HCT116 (cell line): ENCODE measurements at regions not wholly inside any gene's neighbourhood (a gene's known extent, or its start where the extent isn't known, plus 50 kb on each side); places are given as distances from the start of the nearest gene placed in this dataset.

Experiments used
- ATAC-seq: fragments of 200-7000 bp; cut with Tn5 transposase; 2 replicates; pipeline ENCODE4 v1.9.1; 2020; ENCODE audit warnings: mild to moderate bottlenecking, moderate library complexity
- BruUV-seq: library from RNA; stranded (reverse); fragments of 400-500 nt; replicated peaks from 2 replicates; lab custom pipeline; 2021; lab: Mats Ljungman, UMichigan
- CTCF ChIA-PET: fragments of 300-600 bp; sonication (Branson Sonifier 250); formaldehyde crosslinking; loops from one replicate; lab custom pipeline; 2021; ENCODE audit warnings: antibody characterized with exemption; lab: Charles Lee
- POLR2A ChIA-PET: fragments of 300-600, 350-600 bp; sonication (Branson Sonifier 250); formaldehyde crosslinking; loops from one replicate; lab custom pipeline; 2021; ENCODE audit warnings: antibody characterized with exemption; lab: Charles Lee
- RAD21 ChIA-PET, 2 experiments: fragments of 300-600 bp; sonication (Branson Sonifier 250); formaldehyde crosslinking; loops; one replicate each; lab custom pipeline; 2023; ENCODE audit warnings: low total read pairs in 2 of 2; ENCODE audit not compliant: uncharacterized antibody in 2 of 2, unreplicated experiment in 2 of 2, low non-redundant PET in 1 of 2; lab: Charles Lee
- DNase-seq: peaks from one replicate; pipeline ENCODE4 v3.0.0-alpha.2; 2010; ENCODE audit warnings: low read depth, low spot score
- H2AFZ ChIP-seq: fragments of 200-600 bp; shearing (Covaris generic), sonication (generic); 2 replicates; pipeline ENCODE4 v1.6.1; 2017; ENCODE audit warnings: low read depth, mixed run types, mixed read lengths, antibody characterized with exemption, low read length; ENCODE audit not compliant: poor library complexity, severe bottlenecking
- H3K27ac ChIP-seq: 2 replicates; pipeline ENCODE4 v1.5.1; 2012; ENCODE audit warnings: low read depth, low read length
- H3K27me3 ChIP-seq: fragments of 200-600 bp; sonication (generic); 2 replicates; pipeline ENCODE4 v1.6.1; 2016; ENCODE audit warnings: mixed run types, low read length, mixed read lengths; ENCODE audit not compliant: insufficient read depth
- H3K36me3 ChIP-seq, 2 experiments: fragments of 200-500 bp in 1 of 2; fragments of 200-600 bp in 1 of 2; sonication (Bioruptor generic) in 1 of 2; sonication (generic) in 1 of 2; 2 replicates each; pipeline versions ENCODE4 v1.5.1 to v1.6.1; 2014 to 2016; ENCODE audit warnings: low read length in 2 of 2, inconsistent platforms in 1 of 2, mixed read lengths in 1 of 2, mixed run types in 1 of 2; ENCODE audit not compliant: insufficient read depth in 2 of 2, control insufficient read depth in 1 of 2
- H3K4me1 ChIP-seq, 2 experiments: fragments of 200-600 bp in 1 of 2; sonication (generic) in 1 of 2; 2 replicates each; pipeline versions ENCODE4 v1.5.1 to v1.6.1; 2012 to 2017; ENCODE audit warnings: low read length in 2 of 2, inconsistent platforms in 1 of 2, mild to moderate bottlenecking in 1 of 2, mixed read lengths in 1 of 2, mixed run types in 1 of 2, moderate library complexity in 1 of 2; ENCODE audit not compliant: insufficient read depth in 2 of 2, control insufficient read depth in 1 of 2
- H3K4me2 ChIP-seq: fragments of 200-600 bp; sonication (generic); 2 replicates; pipeline ENCODE4 v1.6.1; 2017; ENCODE audit warnings: mixed run types, low read length, mixed read lengths
- H3K4me3 ChIP-seq, 2 experiments: fragments of 200-600 bp in 1 of 2; sonication (generic) in 1 of 2; replicated peaks in 1 of 2; 2 replicates each; pipeline ENCODE4 v1.5.1; 2011 to 2016; ENCODE audit warnings: low read length in 2 of 2, control low read depth in 1 of 2, low read depth in 1 of 2, mild to moderate bottlenecking in 1 of 2, mixed read lengths in 1 of 2, mixed run types in 1 of 2
- H3K79me2 ChIP-seq: fragments of 200-600 bp; sonication (generic); 2 replicates; pipeline ENCODE4 v1.6.1; 2017; ENCODE audit warnings: mild to moderate bottlenecking, mixed run types, low read length, moderate library complexity, mixed read lengths; ENCODE audit not compliant: insufficient read depth
- H3K9ac ChIP-seq: fragments of 200-600 bp; sonication (generic); 2 replicates; pipeline ENCODE4 v1.6.1; 2016; ENCODE audit warnings: low read length, mixed read lengths
- H3K9me2 ChIP-seq: fragments of 200-600 bp; sonication (generic), shearing (Covaris generic); 2 replicates; pipeline ENCODE4 v1.6.1; 2017; ENCODE audit warnings: mixed run types, mild to moderate bottlenecking, moderate library complexity; ENCODE audit not compliant: insufficient read depth
- H3K9me3 ChIP-seq, 2 experiments: fragments of 200-500 bp in 1 of 2; fragments of 200-600 bp in 1 of 2; sonication (Bioruptor generic) in 1 of 2; sonication (generic) in 1 of 2; 2 replicates each; pipeline ENCODE4 v1.6.1; 2014 to 2017; ENCODE audit warnings: low read length in 2 of 2, mixed read lengths in 2 of 2, inconsistent platforms in 1 of 2, low read depth in 1 of 2, mild to moderate bottlenecking in 1 of 2, mixed run types in 1 of 2, moderate library complexity in 1 of 2; ENCODE audit not compliant: control insufficient read depth in 1 of 2, insufficient read depth in 1 of 2
- H4K20me1 ChIP-seq: fragments of 200-600 bp; sonication (generic), shearing (Covaris generic); 2 replicates; pipeline ENCODE4 v1.6.1; 2017; ENCODE audit warnings: mixed run types, mild to moderate bottlenecking, moderate library complexity; ENCODE audit not compliant: insufficient read depth
- ATF3 ChIP-seq: IDR thresholded peaks from 2 replicates; pipeline ENCODE4 v1.6.1; 2012
- CTCF ChIP-seq, 3 experiments: fragments of 200-600 bp in 1 of 3; sonication (generic) in 1 of 3; IDR thresholded peaks in 2 of 3; conservative IDR thresholded peaks in 1 of 3; 2 replicates each; pipeline ENCODE4 v1.5.1; 2012 to 2017; ENCODE audit warnings: low read depth in 2 of 3, low read length in 2 of 3, antibody characterized with exemption in 1 of 3, borderline replicate concordance in 1 of 3, control low read depth in 1 of 3, mild to moderate bottlenecking in 1 of 3, mixed read lengths in 1 of 3, mixed run types in 1 of 3, moderate library complexity in 1 of 3; ENCODE audit not compliant: insufficient read depth in 1 of 3
- EGR1 ChIP-seq: IDR thresholded peaks from 2 replicates; pipeline ENCODE4 v1.6.1; 2012; ENCODE audit warnings: low read depth
- ELF1 ChIP-seq: IDR thresholded peaks from 2 replicates; pipeline ENCODE4 v1.6.1; 2012; ENCODE audit warnings: low read depth, borderline replicate concordance
- EZH2 ChIP-seq: fragments of 200-600 bp; sonication (generic); IDR thresholded peaks from 2 replicates; pipeline ENCODE4 v1.6.1; 2017; ENCODE audit warnings: antibody characterized with exemption, mixed run types
- EZH2phosphoT487 ChIP-seq: fragments of 200-600 bp; IDR thresholded peaks from 2 replicates; pipeline ENCODE4 v1.6.1; 2018; ENCODE audit warnings: antibody characterized with exemption, borderline replicate concordance
- FOSL1 ChIP-seq: IDR thresholded peaks from 2 replicates; pipeline ENCODE4 v1.6.1; 2012; ENCODE audit warnings: low read depth
- JUND ChIP-seq: IDR thresholded peaks from 2 replicates; pipeline ENCODE4 v1.6.1; 2012
- POLR2A ChIP-seq: IDR thresholded peaks from 2 replicates; pipeline ENCODE4 v1.7.0; 2011; ENCODE audit warnings: borderline replicate concordance; ENCODE audit not compliant: insufficient read depth, insufficient read length; ENCODE audit errors: extremely low read depth
- POLR2AphosphoS5 ChIP-seq: IDR thresholded peaks from 2 replicates; pipeline ENCODE4 v1.6.1; 2011; ENCODE audit warnings: mild to moderate bottlenecking, low read depth, low read length, moderate library complexity
- RAD21 ChIP-seq: IDR thresholded peaks from 2 replicates; pipeline ENCODE4 v1.6.1; 2012; ENCODE audit warnings: low read depth, mild to moderate bottlenecking
- REST ChIP-seq: IDR thresholded peaks from 2 replicates; pipeline ENCODE4 v1.6.1; 2012; ENCODE audit warnings: low read depth
- SIN3A ChIP-seq: IDR thresholded peaks from 2 replicates; pipeline ENCODE4 v1.6.1; 2012; ENCODE audit warnings: low read depth
- TCF7L2 ChIP-seq: IDR thresholded peaks from 2 replicates; pipeline ENCODE4 v1.7.0; 2011; ENCODE audit warnings: borderline replicate concordance, inconsistent platforms; ENCODE audit not compliant: insufficient read depth, insufficient read length; ENCODE audit errors: extremely low read depth
- YY1 ChIP-seq: IDR thresholded peaks from 2 replicates; pipeline ENCODE4 v1.6.1; 2011; ENCODE audit warnings: low read length, low read depth, moderate library complexity, mild to moderate bottlenecking; ENCODE audit not compliant: insufficient replicate concordance; ENCODE audit errors: extremely low read depth
- ZFX ChIP-seq: fragments of 450-650 bp; IDR thresholded peaks from 2 replicates; pipeline ENCODE4 v1.6.1; 2017
- intact Hi-C: fragments of 100-400 bp; cut with micrococcal nuclease; formaldehyde crosslinking; loops from 2 replicates; pipeline ENCODE4 v1.10.0; 2022

- CTCF ChIA-PET: no interaction called here
- POLR2A ChIA-PET: no interaction called here
- Histone ChIP-seq H3K79me2 (no peaks in the 10 kb centered on the region), H3K9me3 (no peaks in the 10 kb centered on the region), H3K4me3 (no peak overlapping the region), H3K9ac (no peak overlapping the region), H3K27ac (peak overlapping the region; percentile 35; the same call in 1 of the 2 replicates), H3K9me2 (no peaks in the 10 kb centered on the region), H3K36me3 (no peaks in the 10 kb centered on the region), H4K20me1 (no peaks in the 10 kb centered on the region), H3K4me1 (peaks cover 11 to 13% of the 10 kb centered on the region in 2 experiments; a peak in 3 of 4 replicates), H2AFZ (no peak overlapping the region), H3K27me3 (no peaks in the 10 kb centered on the region), H3K4me2 (0 out of 2 replicates have a peak overlapping the region, but pooled peaks have one; percentile 9)
- ATAC-seq (peak; percentile 88), DNase-seq (no peak)
- RAD21 ChIA-PET: no interaction called here
- intact Hi-C loops: no loop called here
- no peak for TF ChIP-seq YY1
- TF ChIP-seq ZFX: no peak
- TF ChIP-seq ATF3: no peak
- TF ChIP-seq POLR2A: no peak
- BruUV-seq: no TSS peak
Measured at GRCh38 chr14:103232031-103232808, 101.8 kb upstream of the EIF5 start.

GRCh38 chr14:103232831-103233319 lies 101.2 kb upstream of the EIF5 start:
- no peaks in the 10 kb centered on the region for H4K20me1 ChIP-seq
- no peaks in the 10 kb centered on the region for H3K79me2 ChIP-seq
- ATAC-seq (peak; percentile 29), DNase-seq (no peak)
- no peak overlapping the region for H2AFZ ChIP-seq
- no peaks in the 10 kb centered on the region for H3K27me3 ChIP-seq
- intact Hi-C loops: no loop called here
- no peak overlapping the region for H3K4me2 ChIP-seq
- RAD21 ChIA-PET: no interaction called here
- H3K36me3 ChIP-seq: no peaks in the 10 kb centered on the region
- no TSS peak for BruUV-seq
- H3K4me3 ChIP-seq: no peak overlapping the region
- POLR2A ChIA-PET: no interaction called here
- CTCF ChIA-PET: no interaction called here
- no peaks in the 10 kb centered on the region for H3K9me2 ChIP-seq
- H3K4me1 ChIP-seq: peaks cover 11 to 13% of the 10 kb centered on the region in 2 experiments; a peak in 3 of 4 replicates
- H3K27ac ChIP-seq: no peak overlapping the region
- H3K9ac ChIP-seq: no peak overlapping the region
- H3K9me3 ChIP-seq: no peaks in the 10 kb centered on the region
- no peak for TF ChIP-seq EGR1
- no peak for TF ChIP-seq TCF7L2
- no peak for TF ChIP-seq FOSL1
- no peak for TF ChIP-seq EZH2phosphoT487
- no peak for TF ChIP-seq JUND
- no peak for TF ChIP-seq SIN3A
- no peak for TF ChIP-seq EZH2
- TF ChIP-seq POLR2AphosphoS5: no peak
- no peak for TF ChIP-seq ELF1
- TF ChIP-seq CTCF (IDR thresholded peaks at IDR 0.05 in 2 of 3, conservative IDR thresholded peaks at IDR 0.05 in 1 of 3; ENCODE audit: borderline replicate concordance in 1 of 3, insufficient read depth in 1 of 3, low read depth in 2 of 3, low read length in 2 of 3): no peak
- no peak for TF ChIP-seq REST
- TF ChIP-seq RAD21: no peak
